HG02970 (cell line): ENCODE measurements at regions not wholly inside any gene's neighbourhood (a gene's known extent, or its start where the extent isn't known, plus 50 kb on each side); places are given as distances from the start of the nearest gene placed in this dataset.

ENCODE experiments used
- ATAC-seq: cut with Tn5 transposase; IDR thresholded peaks from one replicate; pipeline ENCODE4 v1.9.1; 2021; ENCODE audit warnings: mild to moderate bottlenecking, moderate library complexity, moderate number of reproducible peaks; ENCODE audit not compliant: unreplicated experiment, low FRiP score

GRCh38 chr5:124253203-124253810 lies 493.1 kb downstream of the ZNF608 start:
- no peak for ATAC-seq

GRCh38 chr5:124252747-124253146 lies 493.7 kb downstream of the ZNF608 start:
- ATAC-seq, result no peak

- no peak for ATAC-seq
These were observed 494.2 kb downstream of the ZNF608 start for GRCh38 chr5:124252191-124252638.

- ATAC-seq, result no peak
These were observed 501.2 kb downstream of the ZNF608 start for GRCh38 chr5:124245276-124245675.

- no peak for ATAC-seq
These were observed 505.7 kb downstream of the ZNF608 start for GRCh38 chr5:124240732-124241131.

GRCh38 chr5:124239572-124239971 lies 506.9 kb downstream of the ZNF608 start:
- ATAC-seq, result no peak

GRCh38 chr5:124238350-124238749 lies 508.1 kb downstream of the ZNF608 start:
- no peak for ATAC-seq

GRCh38 chr5:124237206-124237695 lies 509.2 kb downstream of the ZNF608 start:
- ATAC-seq, result no peak

- ATAC-seq, result no peak
These were observed 509.9 kb downstream of the ZNF608 start for GRCh38 chr5:124236361-124237205.

- ATAC-seq, result no peak
These were observed 510.9 kb downstream of the ZNF608 start for GRCh38 chr5:124235576-124235975.

- no peak for ATAC-seq
These were observed 511.5 kb downstream of the ZNF608 start for GRCh38 chr5:124234770-124235562.

- ATAC-seq, result no peak
These were observed 512.2 kb downstream of the ZNF608 start for GRCh38 chr5:124234022-124234769.

GRCh38 chr5:124232515-124232914 lies 513.9 kb downstream of the ZNF608 start:
- no peak for ATAC-seq

- no peak for ATAC-seq
These were observed 514.6 kb downstream of the ZNF608 start for GRCh38 chr5:124231802-124232201.

- ATAC-seq, result no peak
These were observed 515.2 kb downstream of the ZNF608 start for GRCh38 chr5:124231230-124231629.

GRCh38 chr5:124230456-124230855 lies 516.0 kb downstream of the ZNF608 start:
- no peak for ATAC-seq

GRCh38 chr5:124229352-124229751 lies 517.1 kb downstream of the ZNF608 start:
- ATAC-seq, result no peak

- ATAC-seq, result no peak
These were observed 518.5 kb downstream of the ZNF608 start for GRCh38 chr5:124227914-124228313.

GRCh38 chr5:124220418-124220817 lies 526.0 kb downstream of the ZNF608 start:
- ATAC-seq, result no peak

- no peak for ATAC-seq
These were observed 533.5 kb downstream of the ZNF608 start for GRCh38 chr5:124212934-124213333.
